Ureter (tissue), 1 donor: ENCODE measurements at regions not wholly inside any gene's neighbourhood (a gene's known extent, or its start where the extent isn't known, plus 50 kb on each side); places are given as distances from the start of the nearest gene placed in this dataset.

Source experiments
- DNase-seq: peaks from one replicate; pipeline ENCODE4 v3.0.0-alpha.2; 2020; ENCODE audit warnings: low spot score
- donor health status: DM: yes; HTN: yes; CAD: no.

GRCh38 chr13:78228211-78228610 is 309.6 kb upstream of the EDNRB start:
- DNase-seq = no peak

DNA sequence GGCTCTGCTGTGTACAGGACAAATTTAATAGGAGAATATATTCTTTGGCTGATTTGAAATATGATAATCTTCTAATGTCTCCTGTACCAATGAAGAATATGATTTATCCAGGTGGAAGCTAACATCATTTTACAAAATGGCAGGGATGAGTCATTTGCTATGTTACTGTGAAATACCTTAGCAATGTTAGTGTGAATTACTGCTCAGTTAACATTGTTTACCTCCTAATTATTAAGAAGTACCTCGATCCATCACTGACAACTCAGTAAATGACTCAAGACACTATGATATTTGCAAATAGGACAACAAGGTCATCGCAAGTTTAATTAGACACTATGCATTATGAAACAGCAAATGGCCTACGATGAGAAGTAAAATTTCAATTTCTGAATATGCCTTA is 309.1 kb upstream of the EDNRB start:
- DNase-seq = no peak

DNA sequence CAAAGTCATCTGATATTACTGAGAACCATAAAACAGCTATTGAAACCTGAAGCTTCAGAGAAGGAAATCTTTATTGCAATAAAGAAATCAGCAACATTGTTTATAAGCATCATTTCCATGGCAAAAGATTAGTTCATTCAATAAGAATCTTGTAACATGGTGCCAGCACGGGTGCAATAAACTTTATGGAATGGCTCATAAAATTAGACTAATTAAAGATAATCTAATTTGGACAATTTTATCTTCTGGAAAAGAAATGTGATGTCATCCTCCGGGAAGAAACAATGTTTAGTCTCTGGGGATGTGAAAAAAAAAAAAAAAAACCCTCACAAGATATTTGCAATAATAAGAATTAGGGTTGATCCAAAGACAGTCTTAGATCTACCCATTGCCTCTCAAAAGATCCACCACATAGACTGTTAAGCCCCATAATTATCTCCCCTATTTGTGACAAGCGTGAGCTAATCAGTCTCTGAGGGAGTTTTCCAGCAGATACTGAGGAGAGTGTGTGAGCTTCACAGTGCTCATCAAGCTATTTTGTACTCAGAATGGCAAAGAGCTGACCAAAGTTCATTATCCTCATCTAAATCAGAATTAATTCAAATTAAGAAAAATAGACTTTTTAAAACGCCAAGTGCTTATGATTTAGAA is 297.0 kb upstream of the EDNRB start:
- DNase-seq = no peak

DNA sequence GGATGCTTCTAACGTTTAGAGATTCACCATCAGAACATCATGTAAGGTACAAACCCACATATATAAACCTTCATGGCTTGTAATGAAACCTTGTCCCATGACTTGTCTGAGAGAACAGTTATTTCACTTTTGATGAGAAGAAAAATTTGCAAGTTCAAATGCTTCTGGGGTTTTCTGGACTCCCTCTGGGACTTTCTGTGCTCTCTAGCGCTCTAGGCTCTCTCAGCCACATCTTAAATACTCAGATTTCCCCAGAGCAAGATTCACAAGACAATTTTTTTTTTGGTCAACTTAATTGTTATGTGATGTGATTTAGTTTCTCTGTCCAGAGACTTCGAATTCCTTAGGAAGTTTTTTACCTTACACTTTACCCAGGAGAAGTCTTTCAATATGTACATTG is 282.8 kb upstream of the EDNRB start:
- DNase-seq = no peak

GRCh38 chr13:78198821-78199220 is 280.2 kb upstream of the EDNRB start:
- DNase-seq = no peak

- no peak for DNase-seq
These were observed 279.8 kb upstream of the EDNRB start for GRCh38 chr13:78198419-78198818.

DNA sequence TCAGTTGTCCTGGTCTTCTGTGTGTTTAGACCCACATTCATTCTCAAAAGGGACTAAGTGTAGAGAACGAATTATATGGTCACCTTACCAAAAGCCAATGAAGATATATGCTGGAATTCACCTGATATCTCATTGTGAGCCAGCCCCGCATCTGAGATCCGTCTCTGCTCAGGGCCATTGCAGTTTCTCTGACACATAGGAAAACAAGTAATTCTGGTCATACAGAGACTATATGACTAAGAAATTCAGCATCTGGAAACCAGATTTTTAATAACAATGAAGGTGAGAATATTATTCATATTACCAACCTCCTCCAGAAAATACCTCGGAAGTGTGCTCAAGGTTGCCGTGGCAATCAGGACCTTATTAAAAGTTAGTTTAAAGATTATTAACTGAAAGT is 278.6 kb upstream of the EDNRB start:
- no peak for DNase-seq

DNA sequence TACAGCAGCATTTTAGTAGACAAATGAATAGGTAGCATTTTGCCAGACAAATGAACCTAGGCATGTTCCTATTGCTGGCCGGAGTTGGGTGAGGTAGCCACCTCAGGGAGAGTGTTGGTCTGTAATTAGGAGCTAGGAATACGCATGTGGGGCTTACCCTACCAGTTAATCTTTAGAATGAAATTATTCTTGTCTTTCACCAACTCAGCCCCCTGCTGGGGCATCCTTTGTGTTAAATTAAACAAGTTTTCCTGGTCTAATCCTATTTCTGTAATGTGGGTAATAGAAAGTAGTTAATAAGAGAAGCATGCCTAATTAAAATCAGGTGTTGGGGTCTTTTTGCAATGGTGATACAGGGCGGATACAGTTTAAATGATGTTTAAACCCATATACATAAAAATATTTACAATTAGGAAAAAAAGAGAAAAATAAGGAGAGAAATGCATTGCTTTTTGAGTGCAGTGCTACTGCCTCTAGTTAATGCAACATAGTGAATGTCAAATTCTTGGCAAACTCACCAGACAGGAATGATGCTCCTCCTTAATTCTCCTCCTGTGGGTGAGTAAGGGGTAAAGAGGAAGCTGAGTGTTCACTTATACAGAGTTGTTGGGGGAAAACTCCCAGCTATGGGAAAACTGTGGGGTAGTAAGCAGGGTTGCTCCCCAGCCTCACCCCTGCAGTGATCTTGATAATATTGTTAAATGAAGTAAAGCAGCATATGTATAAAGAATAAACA is 276.4 kb upstream of the EDNRB start:
- no peak for DNase-seq

DNA sequence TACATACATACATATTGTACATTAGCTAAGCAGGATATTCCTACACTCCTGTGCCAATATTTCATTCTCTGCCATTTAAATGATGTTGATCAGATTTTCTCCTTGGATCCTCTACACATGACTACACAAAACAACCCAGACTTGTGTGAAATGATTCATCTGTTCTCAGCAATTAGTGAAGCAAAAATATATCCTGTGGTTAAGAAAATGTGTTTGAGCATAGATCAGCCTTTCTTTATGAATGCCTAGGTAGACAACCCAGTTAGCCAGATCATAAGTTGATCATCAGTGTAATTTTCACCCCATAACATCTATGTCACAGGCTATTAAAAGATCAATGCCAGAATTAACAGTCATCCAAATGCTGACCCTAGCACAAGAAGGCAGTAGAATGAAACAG is 275.2 kb upstream of the EDNRB start:
- DNase-seq = no peak

DNA sequence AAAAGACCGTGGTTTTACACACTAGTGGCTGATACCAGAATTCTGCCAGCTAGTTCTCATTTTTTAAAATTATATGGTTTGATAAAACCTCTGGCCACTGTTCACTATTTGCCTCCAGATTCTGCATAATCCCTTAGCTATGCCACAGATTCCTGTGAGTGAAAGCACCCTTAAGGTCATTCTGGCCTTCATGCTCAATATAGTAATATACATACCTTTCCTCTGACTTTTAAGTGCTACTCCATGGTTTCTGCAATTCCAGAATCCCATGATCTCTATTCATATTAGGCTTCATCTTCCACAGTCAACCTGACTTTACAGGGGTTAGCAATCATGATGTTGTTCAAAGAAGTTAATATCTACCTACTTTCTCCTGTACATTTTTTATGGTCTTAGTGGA is 274.1 kb upstream of the EDNRB start:
- DNase-seq = no peak

DNA sequence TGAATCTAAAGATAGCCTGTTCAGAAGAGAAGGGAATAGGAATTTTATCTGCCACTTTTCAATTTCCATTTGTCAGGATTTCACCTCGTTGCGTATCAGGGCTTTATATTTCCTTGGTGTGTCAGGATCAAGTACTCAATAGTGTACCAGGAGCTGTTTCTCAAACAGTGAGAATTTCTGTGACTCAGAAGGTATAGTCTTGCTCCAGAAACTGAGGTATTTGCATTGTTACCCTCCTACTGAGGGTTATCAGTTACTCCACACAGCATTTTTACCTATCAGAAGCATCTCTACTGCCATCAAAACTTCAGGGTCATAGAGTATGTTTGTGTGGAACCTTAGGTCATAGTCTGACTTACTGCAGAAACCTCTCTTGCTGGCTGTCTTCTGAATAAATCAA is 271.7 kb upstream of the EDNRB start:
- DNase-seq = no peak

DNA sequence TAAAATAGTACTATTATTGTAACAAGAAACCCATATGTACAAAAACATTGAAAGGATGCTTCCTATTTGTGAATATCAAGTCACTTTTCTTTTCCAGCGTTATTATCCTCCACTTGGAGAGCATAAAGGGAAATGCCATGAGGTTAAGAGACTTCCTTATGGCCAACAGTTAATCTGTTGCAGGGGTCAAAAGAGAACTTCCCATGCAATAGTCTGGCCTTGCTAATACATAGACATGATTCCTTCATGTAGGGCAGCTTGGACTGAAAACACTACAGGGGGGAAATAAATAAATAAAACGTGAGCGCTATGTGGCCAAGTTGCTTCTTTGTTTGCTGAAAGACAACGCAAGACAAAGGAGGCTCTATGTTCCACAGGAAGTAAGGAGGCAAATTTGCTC is 269.1 kb upstream of the EDNRB start:
- DNase-seq = no peak

DNA sequence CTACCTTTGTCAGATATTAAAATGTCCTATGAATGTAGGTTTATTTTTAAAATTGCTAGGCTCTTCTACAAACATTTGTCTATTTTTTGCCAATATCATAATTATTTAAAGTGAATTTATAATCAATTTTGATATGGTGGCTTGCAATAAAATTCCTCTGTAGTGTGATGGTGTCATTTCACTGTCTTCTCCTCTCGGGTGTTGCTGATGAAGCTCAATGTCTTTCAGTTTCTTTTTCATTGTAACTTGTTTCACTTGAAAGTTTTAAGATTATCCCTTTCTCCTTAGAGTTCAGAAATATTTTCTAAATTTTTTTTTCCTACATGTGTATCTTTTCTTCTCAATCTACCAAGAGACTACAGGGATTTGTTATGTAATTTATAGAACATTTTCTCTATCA is 267.1 kb upstream of the EDNRB start:
- DNase-seq = no peak

DNA sequence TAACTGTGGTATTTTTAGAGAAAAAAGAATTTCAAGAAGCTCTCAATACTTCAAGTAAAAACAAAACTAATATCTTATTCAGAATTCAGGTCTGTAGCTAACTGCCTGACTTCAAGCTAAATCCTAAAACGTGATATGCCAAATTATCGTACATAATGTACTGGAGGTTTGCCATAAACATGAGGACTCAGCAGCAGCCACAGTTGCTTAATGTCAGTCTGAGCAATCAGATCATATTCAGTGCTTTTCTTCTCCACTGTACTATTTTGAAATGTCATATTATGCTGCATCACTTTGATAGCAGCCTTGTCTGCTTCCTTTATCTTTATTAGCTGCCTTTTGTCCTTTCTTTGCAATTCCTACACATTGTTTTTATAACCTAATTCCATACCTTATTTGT is 265.1 kb upstream of the EDNRB start:
- DNase-seq = no peak

DNA sequence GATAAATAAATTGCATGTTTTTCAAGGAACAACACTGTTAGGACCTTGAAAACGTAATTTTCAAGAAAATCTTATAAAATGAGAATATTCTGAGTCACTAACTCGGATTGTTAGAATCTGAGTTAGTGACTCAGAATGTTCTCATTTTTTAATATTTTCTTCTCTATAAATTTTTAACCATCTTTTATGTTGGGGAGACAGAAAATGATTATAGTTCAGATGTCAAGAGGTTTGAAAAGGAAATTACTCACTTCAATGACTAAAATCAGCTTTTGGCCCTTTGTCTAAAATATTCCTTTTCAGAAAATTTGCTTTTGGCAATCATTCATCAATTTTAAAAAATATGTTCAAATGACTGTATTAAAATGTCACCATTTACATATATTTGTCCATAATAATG is 264.2 kb upstream of the EDNRB start:
- DNase-seq = no peak

GRCh38 chr13:78177306-78177705 is 258.7 kb upstream of the EDNRB start:
- DNase-seq = no peak

- no peak for DNase-seq
These were observed 258.2 kb upstream of the EDNRB start for GRCh38 chr13:78176880-78177279.

DNA sequence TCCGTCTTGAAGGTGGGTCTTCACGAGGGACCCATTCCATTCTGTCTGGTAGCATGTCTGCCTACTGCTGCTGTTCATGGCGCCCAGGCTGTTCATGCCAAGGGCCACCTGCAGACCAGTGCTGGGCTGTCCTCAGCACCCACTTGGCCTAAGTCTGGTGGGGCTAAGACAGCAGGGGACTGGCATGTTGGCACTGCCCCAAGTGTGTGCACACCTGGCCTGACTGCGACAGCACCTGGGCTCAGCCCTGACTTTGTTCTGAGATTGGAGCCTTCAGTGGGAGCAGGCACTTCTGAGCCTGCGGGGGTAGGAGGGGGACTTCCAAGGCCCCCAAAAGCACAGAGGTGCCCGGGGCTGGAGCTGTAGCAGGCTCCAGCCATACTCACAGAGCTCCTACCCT is 250.8 kb upstream of the EDNRB start:
- no peak for DNase-seq

DNA sequence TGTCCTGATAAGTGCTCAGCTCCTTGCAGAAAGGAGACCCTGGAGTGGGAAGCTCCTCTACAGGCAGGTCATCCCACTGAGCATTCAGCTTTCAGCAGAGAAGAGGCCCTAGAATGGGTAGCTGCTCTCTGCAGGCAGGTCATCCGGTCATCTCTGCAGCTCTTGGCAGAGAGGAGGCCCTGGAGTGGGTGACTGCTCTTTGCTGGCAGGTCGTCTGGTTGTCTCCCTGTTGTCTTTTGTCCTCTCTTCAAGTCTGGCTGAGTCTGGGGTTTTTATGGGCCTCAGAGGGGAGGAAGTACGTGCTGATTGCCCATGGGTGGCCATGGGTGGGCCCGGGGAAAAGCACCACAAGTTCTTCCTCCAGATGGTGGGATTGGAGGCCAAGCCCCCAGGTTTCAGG is 250.3 kb upstream of the EDNRB start:
- no peak for DNase-seq

DNA sequence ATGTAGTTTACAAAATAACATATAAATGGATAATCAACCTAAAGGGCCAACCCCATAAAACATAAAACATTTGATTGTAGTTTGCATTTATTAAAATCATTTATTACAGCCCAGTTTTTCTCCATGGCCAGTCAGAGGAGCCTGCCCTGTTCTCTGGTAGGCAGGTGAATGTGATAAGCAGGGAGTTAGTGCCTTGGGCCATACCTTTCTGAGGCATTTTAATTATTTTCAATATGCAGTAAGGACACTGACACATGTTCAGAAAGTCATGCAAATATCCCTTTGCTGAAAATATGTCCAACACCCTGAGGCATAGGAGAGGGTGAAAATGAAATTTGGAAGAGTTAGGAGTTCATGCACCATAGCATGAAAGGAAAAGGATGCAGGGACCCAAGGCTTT is 242.6 kb upstream of the EDNRB start:
- no peak for DNase-seq

GRCh38 chr13:78160793-78161192 is 242.2 kb upstream of the EDNRB start:
- DNase-seq = no peak

GRCh38 chr13:78152415-78152814 is 233.8 kb upstream of the EDNRB start:
- no peak for DNase-seq

GRCh38 chr13:78147905-78148304 is 229.3 kb upstream of the EDNRB start:
- no peak for DNase-seq

DNA sequence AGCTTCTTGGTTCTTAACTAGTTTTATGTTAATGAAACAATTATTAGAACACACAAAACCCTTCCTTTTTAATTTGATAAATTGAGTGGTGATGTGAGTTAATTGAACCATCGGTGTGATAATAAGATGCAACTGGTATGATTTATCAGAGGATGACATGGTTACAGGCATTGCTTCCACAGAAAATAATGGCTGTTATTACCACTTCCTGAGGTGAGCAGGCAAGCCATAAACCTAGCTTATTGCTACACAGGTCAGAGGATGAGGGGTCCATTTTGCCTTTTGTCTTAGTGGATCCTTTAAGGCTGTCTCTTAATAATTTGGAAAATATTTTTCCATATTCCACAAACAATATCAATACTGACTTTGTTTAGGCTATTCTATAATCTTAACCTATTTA is 226.6 kb upstream of the EDNRB start:
- no peak for DNase-seq
